Thymus (tissue), 11 donors: ENCODE measurements at regions not wholly inside any gene's neighbourhood (a gene's known extent, or its start where the extent isn't known, plus 50 kb on each side); places are given as distances from the start of the nearest gene placed in this dataset.
A peak's percentile ranks its signal among the peaks of the same experiment; 100 is the strongest.

Experiments
- DNase-seq, 9 donors: peaks; one replicate each; pipeline ENCODE4 v3.0.0-alpha.2; 2013; ENCODE audit warnings: low spot score in 9 of 9, low read depth in 6 of 9, missing footprints in 1 of 9
- H3K27ac ChIP-seq, 2 donors: one replicate each; pipeline ENCODE4 v1.5.1; 2013; ENCODE audit warnings: control low read depth in 1 of 2, low read depth in 1 of 2, low read length in 1 of 2, mild to moderate bottlenecking in 1 of 2, moderate library complexity in 1 of 2
- H3K27me3 ChIP-seq, 2 donors: one replicate each; pipeline ENCODE4 v1.5.1; 2013; ENCODE audit warnings: low read length in 1 of 2; ENCODE audit not compliant: control insufficient read depth in 2 of 2, insufficient read depth in 1 of 2
- H3K36me3 ChIP-seq, 2 donors: one replicate each; pipeline ENCODE4 v1.5.1; 2013; ENCODE audit warnings: low read length in 1 of 2, mild to moderate bottlenecking in 1 of 2, moderate library complexity in 1 of 2; ENCODE audit not compliant: control insufficient read depth in 2 of 2, insufficient read depth in 2 of 2
- H3K4me1 ChIP-seq, 2 donors: one replicate each; pipeline ENCODE4 v1.5.1; 2013; ENCODE audit warnings: low read length in 2 of 2; ENCODE audit not compliant: control insufficient read depth in 2 of 2, insufficient read depth in 2 of 2
- H3K4me3 ChIP-seq, 2 donors: one replicate each; pipeline ENCODE4 v1.5.1; 2013; ENCODE audit warnings: low read length in 2 of 2, control low read depth in 1 of 2, mild to moderate bottlenecking in 1 of 2
- H3K9me3 ChIP-seq, 2 donors: one replicate each; pipeline ENCODE4 v1.5.1; 2013; ENCODE audit warnings: low read length in 1 of 2, mild to moderate bottlenecking in 1 of 2; ENCODE audit not compliant: control insufficient read depth in 2 of 2, insufficient read depth in 1 of 2
- WGBS: extraction: QIAGEN DNeasy Blood & Tissue Kit; methylation state at CpG from one replicate; pipeline ENCODE4 v1.1.7; 2013; 5-methylcytosine and 5-hydroxymethylcytosine counted together
- donor health status: healthy.

DNA sequence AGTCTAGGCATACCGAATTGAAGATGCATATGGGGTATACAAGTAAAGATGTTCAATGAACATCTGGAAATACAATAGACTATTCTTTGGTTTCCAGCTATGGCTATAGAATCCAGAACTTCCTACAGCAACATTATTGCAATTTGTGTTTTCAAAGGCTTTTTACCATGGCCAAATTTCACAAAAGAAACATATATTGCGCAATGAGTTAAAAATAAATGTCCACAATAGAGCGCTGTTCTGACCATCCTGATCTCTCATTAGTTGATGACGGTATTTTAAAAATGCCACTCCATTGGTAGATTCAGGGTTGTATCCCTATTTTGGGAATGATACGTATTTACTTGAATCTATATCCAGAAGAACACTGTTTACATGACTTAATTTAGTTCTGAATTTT lies 139.2 kb downstream of the LINC00632 start:
- Histone ChIP-seq H3K4me1 (no peaks in the 10 kb centered on the region), H3K27ac (no peak overlapping the region), H3K36me3 (no peaks in the 10 kb centered on the region), H3K9me3 (no peaks in the 10 kb centered on the region), H3K4me3 (no peak overlapping the region), H3K27me3 (no peaks in the 10 kb centered on the region)
- WGBS: 95% methylated on average over 5 of the region's 5 CpGs
- DNase-seq: no peak

DNA sequence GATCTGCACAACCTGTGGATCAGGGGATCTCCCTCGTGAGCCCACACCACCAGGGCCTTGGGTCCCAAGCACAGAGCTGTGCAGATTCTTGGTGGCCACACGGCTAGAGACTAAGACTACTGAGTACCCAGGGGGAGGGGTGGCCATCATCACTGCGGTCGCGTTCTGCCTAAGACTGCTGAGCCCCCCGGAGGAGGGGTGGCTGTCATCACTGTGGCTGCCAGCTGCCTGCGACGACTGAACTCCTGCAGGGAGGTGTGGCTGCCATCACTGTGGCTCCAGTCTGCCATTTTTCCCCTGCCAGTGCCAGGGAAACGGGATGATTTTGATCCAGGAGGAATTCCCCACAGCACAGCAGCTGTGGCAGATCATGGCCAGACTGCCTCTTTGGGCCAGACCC lies 141.7 kb upstream of the SPANXB1 start:
- no peaks in the 10 kb centered on the region for H3K4me1 ChIP-seq
- H3K27me3 ChIP-seq: no peaks in the 10 kb centered on the region
- WGBS: 94% methylated on average over 9 of the region's 9 CpGs
- H3K9me3 ChIP-seq: no peaks in the 10 kb centered on the region
- H3K36me3 ChIP-seq: no peaks in the 10 kb centered on the region
- DNase-seq: no peak
- no peak overlapping the region for H3K27ac ChIP-seq
- H3K4me3 ChIP-seq: no peak overlapping the region

DNA sequence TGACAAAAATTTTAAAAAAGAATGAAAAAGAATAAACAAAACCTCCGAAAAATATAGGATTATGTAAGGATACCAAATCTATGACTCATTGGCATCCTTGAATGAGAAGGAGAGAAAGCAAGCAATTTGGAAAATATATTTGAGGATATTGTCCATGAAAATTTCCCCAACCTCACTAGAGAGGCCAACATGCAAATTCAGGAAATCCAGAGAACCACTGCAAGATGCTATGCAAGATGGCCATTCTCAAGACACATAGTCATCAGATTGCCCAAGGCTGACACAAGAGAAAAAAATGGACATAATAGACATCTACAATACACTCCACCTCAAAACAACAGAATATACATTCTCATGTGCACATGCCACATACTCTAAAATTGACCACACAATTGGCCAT lies 135.9 kb upstream of the SPANXB1 start:
- H3K9me3 ChIP-seq: no peaks in the 10 kb centered on the region
- no peak overlapping the region for H3K4me3 ChIP-seq
- H3K36me3 ChIP-seq: no peaks in the 10 kb centered on the region
- no peaks in the 10 kb centered on the region for H3K4me1 ChIP-seq
- no peak overlapping the region for H3K27ac ChIP-seq
- no peaks in the 10 kb centered on the region for H3K27me3 ChIP-seq
- DNase-seq: no peak
- 95% methylated on average over 1 of the region's 1 CpG for WGBS

DNA sequence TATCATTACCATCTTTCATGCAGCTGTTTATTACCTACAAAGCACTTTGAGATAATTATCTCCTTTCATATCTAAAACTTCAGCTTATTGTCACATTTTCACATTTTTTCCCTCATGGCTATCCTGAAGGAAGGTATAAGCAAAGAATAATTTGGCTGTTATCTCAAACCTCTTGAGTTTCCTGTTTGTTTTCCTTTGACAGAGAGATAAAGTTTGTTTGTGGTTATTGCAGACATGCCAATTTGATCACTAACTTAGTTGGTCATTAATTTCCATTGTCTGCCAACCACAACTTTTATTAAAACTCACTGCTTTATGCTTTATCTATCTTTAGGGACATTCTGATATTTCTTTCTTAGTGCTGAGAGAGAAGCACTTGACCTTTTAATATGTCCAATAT lies 89.8 kb upstream of the SPANXB1 start:
- DNase-seq: no peak
- H3K27me3 ChIP-seq: no peaks in the 10 kb centered on the region
- H3K4me1 ChIP-seq: no peaks in the 10 kb centered on the region
- H3K4me3 ChIP-seq: no peak overlapping the region
- H3K27ac ChIP-seq: no peak overlapping the region
- no peaks in the 10 kb centered on the region for H3K9me3 ChIP-seq
- no peaks in the 10 kb centered on the region for H3K36me3 ChIP-seq

DNA sequence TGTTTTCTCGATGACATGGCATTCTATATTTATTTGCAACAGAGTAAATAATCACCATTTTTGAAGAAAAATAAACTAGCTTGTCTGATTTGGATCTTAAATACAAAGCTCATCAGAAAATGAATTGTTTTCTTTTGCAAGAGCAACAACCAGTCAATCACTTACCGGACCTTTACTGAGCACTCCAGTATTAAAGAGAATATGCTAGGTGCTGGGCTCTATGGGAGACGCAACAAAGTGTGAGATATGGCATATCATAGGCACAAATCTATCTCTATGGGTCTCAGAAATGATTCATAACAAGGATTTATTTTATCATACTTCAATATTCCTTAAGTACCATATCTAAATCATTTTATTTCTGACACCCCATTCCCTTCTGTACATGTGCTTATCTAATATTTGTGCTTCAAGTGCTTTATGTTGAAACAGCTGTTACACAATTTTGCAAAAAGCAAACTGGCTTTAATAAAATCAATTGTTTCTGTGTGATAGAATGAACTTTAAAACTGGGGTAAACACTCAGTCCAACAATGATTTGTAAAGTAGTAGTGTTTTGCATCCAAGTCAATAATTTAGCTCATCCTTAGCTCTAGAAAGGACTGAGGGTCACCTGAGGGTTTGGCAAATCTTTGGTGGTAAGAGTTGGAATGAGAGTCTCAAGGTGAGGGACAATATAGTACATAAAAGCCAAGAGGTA lies 88.4 kb upstream of the SPANXB1 start:
- Histone ChIP-seq H3K27ac (no peak overlapping the region), H3K36me3 (no peaks in the 10 kb centered on the region), H3K27me3 (no peaks in the 10 kb centered on the region), H3K4me3 (no peak overlapping the region), H3K4me1 (no peaks in the 10 kb centered on the region), H3K9me3 (no peaks in the 10 kb centered on the region)
- WGBS: 94% methylated on average over 3 of the region's 3 CpGs
- no peak for DNase-seq

DNA sequence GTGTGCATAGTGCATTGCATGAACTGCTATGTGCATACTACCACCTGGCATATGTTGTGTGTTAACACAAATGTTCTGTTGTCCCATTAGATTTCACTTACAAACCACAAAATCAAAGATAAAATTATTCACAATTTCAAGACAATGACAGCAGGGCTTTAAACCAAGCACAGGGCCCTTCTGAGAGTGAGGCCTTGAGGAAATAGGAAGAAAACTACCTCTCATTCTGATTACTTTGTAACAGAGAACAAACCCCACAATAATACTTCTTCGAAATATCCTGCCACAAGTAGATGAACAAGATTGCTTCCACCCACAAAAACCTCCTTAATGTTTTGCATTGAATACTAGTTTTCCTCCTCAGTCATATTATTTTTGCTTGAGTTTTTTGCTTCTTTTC lies 85.5 kb upstream of the SPANXB1 start:
- Histone ChIP-seq H3K36me3 (no peaks in the 10 kb centered on the region), H3K27ac (no peak overlapping the region), H3K9me3 (no peaks in the 10 kb centered on the region), H3K4me1 (no peaks in the 10 kb centered on the region), H3K27me3 (no peaks in the 10 kb centered on the region), H3K4me3 (no peak overlapping the region)
- 82% methylated on average over 1 of the region's 1 CpG for WGBS
- DNase-seq: no peak

DNA sequence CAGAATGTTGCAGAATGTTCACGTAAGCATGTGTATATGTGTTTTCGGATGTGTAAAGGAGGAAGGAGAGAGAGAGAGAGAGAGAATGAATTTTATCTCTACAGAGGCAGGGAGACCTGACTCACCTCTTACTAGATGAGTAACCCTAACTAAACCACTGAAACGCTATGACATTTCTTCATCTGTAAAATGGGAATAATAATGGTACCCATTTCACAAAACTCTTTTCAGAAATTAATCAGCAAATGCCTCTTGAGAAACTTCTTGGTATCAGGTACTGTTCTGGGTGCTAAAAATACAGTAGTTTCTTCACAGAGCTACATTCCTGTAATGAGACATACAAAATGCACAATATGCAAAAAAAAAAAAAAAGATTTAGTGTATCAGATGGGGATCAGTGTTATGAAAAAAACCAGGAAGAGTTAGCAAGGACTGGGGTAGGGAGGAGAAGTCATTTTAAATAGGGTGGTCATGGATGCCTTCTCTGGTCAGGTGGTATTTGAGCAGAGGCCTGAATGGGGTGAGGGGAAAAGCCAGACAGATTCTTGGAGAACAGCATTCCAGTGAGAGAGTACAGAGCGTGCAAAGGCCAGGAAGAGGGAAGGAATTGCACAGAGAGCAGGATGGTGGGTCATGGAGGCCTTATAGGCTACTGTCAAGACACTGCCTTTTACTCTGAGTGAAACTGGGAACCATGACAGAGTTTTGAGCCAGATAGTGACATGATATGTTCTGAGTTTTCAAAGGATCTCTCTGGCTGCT lies 84.9 kb upstream of the SPANXB1 start:
- WGBS: 95% methylated on average over 4 of the region's 4 CpGs
- Histone ChIP-seq H3K27me3 (no peaks in the 10 kb centered on the region), H3K36me3 (no peaks in the 10 kb centered on the region), H3K9me3 (no peaks in the 10 kb centered on the region), H3K27ac (no peak overlapping the region), H3K4me3 (no peak overlapping the region), H3K4me1 (no peaks in the 10 kb centered on the region)
- DNase-seq: no peak

DNA sequence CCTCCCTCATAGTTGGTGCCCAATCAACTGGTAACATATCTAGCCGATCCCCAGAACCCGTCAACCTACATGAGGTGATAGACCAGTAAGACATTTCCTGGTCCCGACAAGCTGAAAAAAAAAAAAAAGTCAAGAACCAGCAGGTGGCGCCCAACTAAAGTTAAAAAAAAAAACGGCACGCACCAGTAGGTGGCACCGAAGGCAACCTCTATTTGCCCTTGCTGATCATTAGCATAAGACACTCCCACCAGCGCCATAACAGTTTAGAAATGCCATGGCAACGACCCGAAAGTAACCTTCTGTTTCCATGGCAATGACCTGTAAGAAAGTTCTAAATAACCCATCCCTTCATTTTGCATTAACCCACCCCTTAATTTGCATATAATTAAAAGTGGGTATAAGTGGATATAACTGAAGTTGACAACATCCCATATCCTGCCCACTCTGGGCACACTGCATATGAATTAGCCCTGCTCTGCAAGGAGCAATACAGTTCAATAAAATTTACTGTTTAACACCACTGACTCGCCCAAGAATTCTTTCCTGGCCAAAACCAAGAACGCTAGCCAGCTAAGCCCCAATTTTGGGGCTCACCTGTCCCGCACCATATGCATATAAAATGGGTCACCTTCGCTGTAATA lies 83.9 kb upstream of the SPANXB1 start:
- H3K27ac ChIP-seq: no peak overlapping the region
- no peaks in the 10 kb centered on the region for H3K36me3 ChIP-seq
- no peaks in the 10 kb centered on the region for H3K27me3 ChIP-seq
- no peaks in the 10 kb centered on the region for H3K4me1 ChIP-seq
- 41% methylated on average over 14 of the region's 14 CpGs for WGBS
- no peaks in the 10 kb centered on the region for H3K9me3 ChIP-seq
- DNase-seq: peak; percentile 0 to 52 (median 11)
- no peak overlapping the region for H3K4me3 ChIP-seq

DNA sequence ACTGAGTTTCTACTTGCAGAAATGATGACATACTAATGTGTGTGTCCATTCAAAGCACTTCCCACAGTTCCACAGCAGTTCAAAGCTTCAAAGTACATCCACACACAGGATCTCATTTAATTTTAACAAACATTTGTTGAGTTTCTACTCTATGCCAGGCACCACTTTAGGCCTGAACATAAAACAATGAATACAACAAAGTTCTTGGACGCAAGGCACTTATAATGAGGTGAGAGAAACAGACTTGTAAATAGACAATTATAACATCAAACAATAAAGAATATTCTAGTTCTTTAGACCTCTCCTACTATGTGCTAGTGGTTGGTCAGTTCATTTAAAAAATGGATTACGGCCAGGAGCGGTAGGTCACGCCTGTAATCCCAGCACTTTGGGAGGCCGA lies 82.0 kb upstream of the SPANXB1 start:
- no peaks in the 10 kb centered on the region for H3K9me3 ChIP-seq
- H3K27me3 ChIP-seq: no peaks in the 10 kb centered on the region
- no peaks in the 10 kb centered on the region for H3K36me3 ChIP-seq
- no peaks in the 10 kb centered on the region for H3K4me1 ChIP-seq
- H3K27ac ChIP-seq: no peak overlapping the region
- H3K4me3 ChIP-seq: no peak overlapping the region
- WGBS: over 99% methylated on average over 5 of the region's 5 CpGs
- no peak for DNase-seq
